ENCODE measurements at regions not wholly inside any gene's neighbourhood (a gene's known extent, or its start where the extent isn't known, plus 50 kb on each side); places are given as distances from the start of the nearest gene placed in this dataset.

GRCh38 chr1:232463225-232463624 lies 166.7 kb downstream of the SIPA1L2 start:
- no peak for DNase-seq (ENCODE audit: low spot score)
- H3K27ac ChIP-seq, result no peak overlapping the region
- TF ChIP-seq CTCF (IDR thresholded peaks at IDR 0.05), result no peak
- no peak overlapping the region for H3K4me3 ChIP-seq

- no peak overlapping the region for H3K4me3 ChIP-seq
- no peak overlapping the region for H3K27ac ChIP-seq
- no peak for DNase-seq (ENCODE audit: low spot score)
- TF ChIP-seq CTCF (IDR thresholded peaks at IDR 0.05), result no peak
Observed at GRCh38 chr1:232462213-232462612, 167.7 kb downstream of the SIPA1L2 start.

- no peak for TF ChIP-seq CTCF (IDR thresholded peaks at IDR 0.05)
- Histone ChIP-seq H3K4me3 (no peak overlapping the region), H3K27ac (no peak overlapping the region)
- no peak for DNase-seq (ENCODE audit: low spot score)
Observed at GRCh38 chr1:232459826-232460225, 170.1 kb downstream of the SIPA1L2 start.

- no peak for TF ChIP-seq CTCF (IDR thresholded peaks at IDR 0.05)
- H3K4me3 ChIP-seq, result no peak overlapping the region
- DNase-seq (ENCODE audit: low spot score), result no peak
- H3K27ac ChIP-seq, result no peak overlapping the region
Observed at GRCh38 chr1:232459087-232459486, 170.8 kb downstream of the SIPA1L2 start.

- no peak for DNase-seq (ENCODE audit: low spot score)
- no peak overlapping the region for H3K4me3 ChIP-seq
- no peak overlapping the region for H3K27ac ChIP-seq
- no peak for TF ChIP-seq CTCF (IDR thresholded peaks at IDR 0.05)
Observed at GRCh38 chr1:232457595-232457994, 172.3 kb downstream of the SIPA1L2 start.

GRCh38 chr1:232456714-232457113 lies 173.2 kb downstream of the SIPA1L2 start:
- Histone ChIP-seq H3K27ac (no peak overlapping the region), H3K4me3 (no peak overlapping the region)
- no peak for DNase-seq (ENCODE audit: low spot score)
- no peak for TF ChIP-seq CTCF (IDR thresholded peaks at IDR 0.05)

GRCh38 chr1:232454227-232454886 lies 175.6 kb downstream of the SIPA1L2 start:
- Histone ChIP-seq H3K4me3 (no peak overlapping the region), H3K27ac (no peak overlapping the region)
- TF ChIP-seq CTCF (IDR thresholded peaks at IDR 0.05), result no peak
- no peak for DNase-seq (ENCODE audit: low spot score)
